ENCODE measurements at regions not wholly inside any gene's neighbourhood (a gene's known extent, or its start where the extent isn't known, plus 50 kb on each side); places are given as distances from the start of the nearest gene placed in this dataset.

DNA sequence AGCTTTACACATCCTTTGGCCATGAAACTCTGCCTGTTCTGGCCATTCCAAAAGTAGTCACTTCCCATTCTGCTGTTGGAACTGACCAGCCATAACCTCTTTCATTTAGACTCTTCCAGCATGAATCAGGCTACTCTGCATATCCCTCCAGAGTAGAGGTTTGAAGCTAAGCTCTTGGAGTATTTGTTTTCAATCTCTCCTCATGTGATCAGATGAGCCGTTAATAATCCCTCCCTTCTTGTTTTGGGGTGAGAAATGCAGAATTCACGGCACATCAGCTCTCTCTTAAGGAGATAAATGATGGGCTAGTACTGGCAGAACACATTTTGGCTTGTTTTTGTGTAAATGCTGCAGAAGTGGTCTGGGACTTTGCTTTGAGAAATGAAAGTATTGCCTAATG, 519.9 kb downstream of the PCDH17 start:
- no peak for DNase-seq (ENCODE audit: low spot score)
- Histone ChIP-seq H3K4me3 (no peak overlapping the region), H3K9me3 (ENCODE audit: low read depth) (no peaks in the 10 kb centered on the region), H4K20me1 (ENCODE audit: insufficient read depth, poor library complexity, severe bottlenecking) (no peaks in the 10 kb centered on the region), H2AFZ (no peak overlapping the region), H3K79me2 (no peaks in the 10 kb centered on the region), H3K4me1 (ENCODE audit: insufficient read depth) (no peaks in the 10 kb centered on the region), H3K9me2 (replicated peaks; ENCODE audit: insufficient read depth) (no peaks in the 10 kb centered on the region), H3K27me3 (no peaks in the 10 kb centered on the region), H3K27ac (no peak overlapping the region), H3K4me2 (no peak overlapping the region), H3K36me3 (replicated peaks; ENCODE audit: insufficient read depth, low read depth) (no peaks in the 10 kb centered on the region)
- TF ChIP-seq, protein P1, sequence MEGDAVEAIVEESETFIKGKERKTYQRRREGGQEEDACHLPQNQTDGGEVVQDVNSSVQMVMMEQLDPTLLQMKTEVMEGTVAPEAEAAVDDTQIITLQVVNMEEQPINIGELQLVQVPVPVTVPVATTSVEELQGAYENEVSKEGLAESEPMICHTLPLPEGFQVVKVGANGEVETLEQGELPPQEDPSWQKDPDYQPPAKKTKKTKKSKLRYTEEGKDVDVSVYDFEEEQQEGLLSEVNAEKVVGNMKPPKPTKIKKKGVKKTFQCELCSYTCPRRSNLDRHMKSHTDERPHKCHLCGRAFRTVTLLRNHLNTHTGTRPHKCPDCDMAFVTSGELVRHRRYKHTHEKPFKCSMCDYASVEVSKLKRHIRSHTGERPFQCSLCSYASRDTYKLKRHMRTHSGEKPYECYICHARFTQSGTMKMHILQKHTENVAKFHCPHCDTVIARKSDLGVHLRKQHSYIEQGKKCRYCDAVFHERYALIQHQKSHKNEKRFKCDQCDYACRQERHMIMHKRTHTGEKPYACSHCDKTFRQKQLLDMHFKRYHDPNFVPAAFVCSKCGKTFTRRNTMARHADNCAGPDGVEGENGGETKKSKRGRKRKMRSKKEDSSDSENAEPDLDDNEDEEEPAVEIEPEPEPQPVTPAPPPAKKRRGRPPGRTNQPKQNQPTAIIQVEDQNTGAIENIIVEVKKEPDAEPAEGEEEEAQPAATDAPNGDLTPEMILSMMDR (IDR thresholded peaks at IDR 0.05; ENCODE audit: poor library complexity): no peak
- no peak for TF ChIP-seq EZH2phosphoT487 (IDR thresholded peaks at IDR 0.05; ENCODE audit: low read depth, severe bottlenecking, unreplicated experiment)
- TF ChIP-seq EZH2 (IDR thresholded peaks at IDR 0.05; ENCODE audit: borderline replicate concordance): no peak
- 66% methylated on average over 2 of the region's 2 CpGs for WGBS (ENCODE audit: low lambda C conversion rate, missing lambda C conversion rate)

DNA sequence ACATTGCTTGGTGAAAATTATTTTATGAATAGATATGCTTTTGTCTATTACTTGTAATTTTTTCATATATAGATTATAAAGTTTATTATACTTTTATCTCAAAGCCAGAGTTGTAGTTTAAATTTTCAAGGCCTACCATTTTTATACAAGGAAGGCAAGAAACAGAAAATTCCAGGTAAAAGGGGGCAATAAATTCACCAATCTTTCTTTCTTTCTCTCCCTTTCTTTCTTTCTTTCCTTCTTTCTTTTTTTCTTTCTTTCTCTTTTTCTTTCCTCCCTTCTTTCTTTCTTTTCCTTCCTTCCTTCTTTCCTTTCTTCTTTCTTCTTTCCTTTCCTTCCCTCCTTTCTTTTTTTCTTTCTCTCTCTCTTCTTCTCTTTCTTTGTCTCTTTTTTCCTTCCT, 529.4 kb downstream of the PCDH17 start:
- Histone ChIP-seq H2AFZ (no peak overlapping the region), H3K36me3 (replicated peaks; ENCODE audit: insufficient read depth, low read depth) (no peaks in the 10 kb centered on the region), H3K9me2 (replicated peaks; ENCODE audit: insufficient read depth) (no peaks in the 10 kb centered on the region), H3K27me3 (no peaks in the 10 kb centered on the region), H3K4me3 (no peak overlapping the region), H3K4me2 (no peak overlapping the region), H3K4me1 (ENCODE audit: insufficient read depth) (no peaks in the 10 kb centered on the region), H4K20me1 (ENCODE audit: insufficient read depth, poor library complexity, severe bottlenecking) (no peaks in the 10 kb centered on the region), H3K27ac (no peak overlapping the region), H3K79me2 (no peaks in the 10 kb centered on the region), H3K9me3 (ENCODE audit: low read depth) (no peaks in the 10 kb centered on the region)
- DNase-seq (ENCODE audit: low spot score): no peak
- no peak for TF ChIP-seq EZH2phosphoT487 (IDR thresholded peaks at IDR 0.05; ENCODE audit: low read depth, severe bottlenecking, unreplicated experiment)
- TF ChIP-seq EZH2 (IDR thresholded peaks at IDR 0.05; ENCODE audit: borderline replicate concordance): no peak
- TF ChIP-seq, protein P1 (IDR thresholded peaks at IDR 0.05; ENCODE audit: poor library complexity): no peak

DNA sequence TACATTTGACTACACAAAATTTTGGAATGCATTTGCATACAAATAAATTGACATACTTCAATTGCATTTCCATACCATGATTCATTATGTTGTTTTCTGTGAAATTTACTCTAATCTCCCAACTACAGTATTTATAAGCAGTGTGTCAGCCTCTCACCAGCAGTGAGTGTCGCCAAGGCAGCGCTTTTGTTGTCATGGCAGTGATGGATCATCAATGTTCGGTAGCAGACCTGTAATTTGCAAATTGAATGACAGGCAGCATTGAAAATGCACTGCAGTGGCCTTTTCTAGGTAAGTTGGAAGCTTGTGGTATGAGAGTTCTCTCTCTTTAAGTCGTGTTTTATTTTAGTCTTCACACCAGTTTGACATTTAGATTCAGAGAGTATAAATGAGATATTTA, 534.1 kb downstream of the PCDH17 start:
- Histone ChIP-seq H2AFZ (no peak overlapping the region), H3K4me1 (ENCODE audit: insufficient read depth) (no peaks in the 10 kb centered on the region), H3K27ac (no peak overlapping the region), H3K9me2 (replicated peaks; ENCODE audit: insufficient read depth) (no peaks in the 10 kb centered on the region), H3K27me3 (no peaks in the 10 kb centered on the region), H3K36me3 (replicated peaks; ENCODE audit: insufficient read depth, low read depth) (no peaks in the 10 kb centered on the region), H3K9me3 (ENCODE audit: low read depth) (no peaks in the 10 kb centered on the region), H3K79me2 (no peaks in the 10 kb centered on the region), H3K4me3 (no peak overlapping the region), H3K4me2 (no peak overlapping the region), H4K20me1 (ENCODE audit: insufficient read depth, poor library complexity, severe bottlenecking) (no peaks in the 10 kb centered on the region)
- WGBS (ENCODE audit: low lambda C conversion rate, missing lambda C conversion rate): 68% methylated on average over 4 of the region's 4 CpGs
- no peak for DNase-seq (ENCODE audit: low spot score)
- TF ChIP-seq EZH2phosphoT487 (IDR thresholded peaks at IDR 0.05; ENCODE audit: low read depth, severe bottlenecking, unreplicated experiment) (no peak), EZH2 (IDR thresholded peaks at IDR 0.05; ENCODE audit: borderline replicate concordance) (no peak)
- TF ChIP-seq, protein P1 (IDR thresholded peaks at IDR 0.05; ENCODE audit: poor library complexity): no peak

DNA sequence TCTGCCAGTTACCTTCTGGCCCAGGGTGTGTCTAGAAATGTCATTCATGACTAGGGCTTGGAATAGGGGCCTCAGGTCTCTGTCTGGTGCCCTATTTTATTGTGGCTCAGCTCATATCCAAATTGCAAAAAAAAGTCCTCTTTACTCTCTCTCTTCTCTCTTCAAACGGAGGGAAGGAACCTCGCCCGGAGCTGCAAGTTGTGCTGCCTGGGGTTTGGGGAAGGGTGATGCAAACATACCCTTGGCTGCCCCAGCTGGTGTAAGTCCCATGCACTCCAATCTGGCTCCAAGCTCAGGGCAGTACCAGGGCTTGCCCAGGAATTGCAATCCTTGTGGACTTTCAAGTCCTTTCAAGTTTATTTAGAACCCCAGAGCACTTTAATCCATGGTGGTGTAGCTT, 549.6 kb downstream of the PCDH17 start:
- no peak for TF ChIP-seq EZH2 (IDR thresholded peaks at IDR 0.05; ENCODE audit: borderline replicate concordance)
- TF ChIP-seq, protein P1 (IDR thresholded peaks at IDR 0.05; ENCODE audit: poor library complexity): no peak
- Histone ChIP-seq H3K9me2 (replicated peaks; ENCODE audit: insufficient read depth) (no peaks in the 10 kb centered on the region), H3K27me3 (no peaks in the 10 kb centered on the region), H3K4me2 (no peak overlapping the region), H3K36me3 (replicated peaks; ENCODE audit: insufficient read depth, low read depth) (no peaks in the 10 kb centered on the region), H3K4me1 (ENCODE audit: insufficient read depth) (no peaks in the 10 kb centered on the region), H3K27ac (no peak overlapping the region), H4K20me1 (ENCODE audit: insufficient read depth, poor library complexity, severe bottlenecking) (no peaks in the 10 kb centered on the region), H3K4me3 (no peak overlapping the region), H3K79me2 (no peaks in the 10 kb centered on the region), H2AFZ (no peak overlapping the region), H3K9me3 (ENCODE audit: low read depth) (no peaks in the 10 kb centered on the region)
- no peak for DNase-seq (ENCODE audit: low spot score)
- 91% methylated on average over 3 of the region's 3 CpGs for WGBS (ENCODE audit: low lambda C conversion rate, missing lambda C conversion rate)

Measured in hepatocyte (in vitro differentiated cells).